A549 (cell line): ENCODE measurements at regions not wholly inside any gene's neighbourhood (a gene's known extent, or its start where the extent isn't known, plus 50 kb on each side); places are given as distances from the start of the nearest gene placed in this dataset.

Experiments
- EHMT2 ChIP-seq: fragments of 200-600 bp; sonication (generic); IDR thresholded peaks from 2 replicates; pipeline ENCODE4 v1.6.1; 2016; ENCODE audit warnings: antibody characterized with exemption, low read depth, mild to moderate bottlenecking, moderate library complexity
- POLR2A ChIP-seq: IDR thresholded peaks from 2 replicates; pipeline ENCODE4 v1.6.1; 2012; ENCODE audit warnings: mild to moderate bottlenecking, low read length
- RFX5 ChIP-seq: fragments of 450-650 bp; IDR thresholded peaks from 2 replicates; pipeline ENCODE4 v1.7.1; 2014; ENCODE audit warnings: antibody characterized with exemption, mild to moderate bottlenecking, moderate library complexity
- ZFP36 ChIP-seq: fragments of 450-650 bp; IDR thresholded peaks from 2 replicates; pipeline ENCODE4 v1.6.1; 2014; ENCODE audit warnings: borderline replicate concordance; ENCODE audit not compliant: partially characterized antibody
- TF ChIP-seq, protein P1 (sequence below): fragments of 250-450 bp; sonication (Bioruptor Pico); IDR thresholded peaks from 2 replicates; pipeline ENCODE4 v1.5.0; 2021; ENCODE audit warnings: mild to moderate bottlenecking, moderate library complexity, borderline replicate concordance

DNA sequence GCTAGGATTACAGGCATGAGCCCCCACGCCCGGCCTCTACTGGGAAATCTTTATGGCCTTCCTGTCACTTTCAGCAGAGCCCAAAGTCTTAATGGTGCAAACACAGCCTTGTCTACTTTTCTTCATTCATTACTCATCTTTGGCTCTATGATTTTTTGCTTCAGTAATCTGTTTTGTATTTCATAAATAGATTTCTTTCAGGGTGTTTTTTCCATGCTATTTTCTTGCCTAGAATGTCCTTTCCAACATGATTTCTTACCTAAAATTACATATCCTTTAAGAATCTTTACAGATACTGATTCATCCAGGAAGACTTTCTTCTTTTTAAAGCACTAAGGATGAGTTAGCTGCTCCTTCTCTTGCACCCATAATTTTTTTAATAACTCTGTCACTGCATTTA is 213.0 kb downstream of the TAF11L14 start:
- TF ChIP-seq POLR2A (no peak), EHMT2 (no peak), ZFP36 (no peak), RFX5 (no peak)
- TF ChIP-seq, protein P1, sequence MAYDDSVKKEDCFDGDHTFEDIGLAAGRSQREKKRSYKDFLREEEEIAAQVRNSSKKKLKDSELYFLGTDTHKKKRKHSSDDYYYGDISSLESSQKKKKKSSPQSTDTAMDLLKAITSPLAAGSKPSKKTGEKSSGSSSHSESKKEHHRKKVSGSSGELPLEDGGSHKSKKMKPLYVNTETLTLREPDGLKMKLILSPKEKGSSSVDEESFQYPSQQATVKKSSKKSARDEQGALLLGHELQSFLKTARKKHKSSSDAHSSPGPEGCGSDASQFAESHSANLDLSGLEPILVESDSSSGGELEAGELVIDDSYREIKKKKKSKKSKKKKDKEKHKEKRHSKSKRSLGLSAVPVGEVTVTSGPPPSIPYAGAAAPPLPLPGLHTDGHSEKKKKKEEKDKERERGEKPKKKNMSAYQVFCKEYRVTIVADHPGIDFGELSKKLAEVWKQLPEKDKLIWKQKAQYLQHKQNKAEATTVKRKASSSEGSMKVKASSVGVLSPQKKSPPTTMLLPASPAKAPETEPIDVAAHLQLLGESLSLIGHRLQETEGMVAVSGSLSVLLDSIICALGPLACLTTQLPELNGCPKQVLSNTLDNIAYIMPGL (CRISPR knock-in tag): no peak
